GM12878 (cell line): ENCODE measurements at regions not wholly inside any gene's neighbourhood (a gene's known extent, or its start where the extent isn't known, plus 50 kb on each side); places are given as distances from the start of the nearest gene placed in this dataset.

Experiments used
- ATAC-seq: fragments of 200-7000 bp; cut with Tn5 transposase; 3 replicates; pipeline ENCODE4 v1.9.1; 2020; ENCODE audit warnings: mild to moderate bottlenecking, moderate library complexity
- BruUV-seq: library from RNA; stranded (reverse); fragments of 400-500 nt; replicated peaks from 2 replicates; lab custom pipeline; 2021; lab: Mats Ljungman, UMichigan
- CTCF ChIA-PET: fragments of 300-600 bp; sonication (Branson Sonifier 250); formaldehyde crosslinking; extraction: SDS; loops from one replicate; lab custom pipeline; 2021; ENCODE audit warnings: inconsistent platforms; lab: Yijun Ruan, JAX
- POLR2A ChIA-PET: fragments of 350-600 bp; formaldehyde crosslinking; extraction: SDS; loops from one replicate; lab custom pipeline; 2021; ENCODE audit warnings: inconsistent platforms; lab: Charles Lee
- RAD21 ChIA-PET: fragments of 300-600 bp; sonication (Branson Sonifier 250); formaldehyde crosslinking; loops from one replicate; lab custom pipeline; 2023; ENCODE audit warnings: antibody characterized with exemption; ENCODE audit not compliant: unreplicated experiment; lab: Charles Lee
- SMC1A ChIA-PET: fragments of 300-600 bp; sonication (Branson Sonifier 250); formaldehyde crosslinking; loops from one replicate; lab custom pipeline; 2023; ENCODE audit not compliant: unreplicated experiment, uncharacterized antibody; lab: Charles Lee
- DNase-seq: peaks from one replicate; pipeline ENCODE4 v3.0.0-alpha.2; 2011; ENCODE audit warnings: low read depth, low spot score
- FAIRE-seq: peaks from 3 replicates; lab custom pipeline; 2011; peaks lifted over from hg19 to GRCh38; lab: Jason Lieb, UNC
- H2AFZ ChIP-seq: 2 replicates; pipeline ENCODE4 v1.6.0; 2011; ENCODE audit warnings: low read depth, low read length, control low read depth; ENCODE audit not compliant: control insufficient read depth
- H3K27ac ChIP-seq: 2 replicates; pipeline ENCODE4 v1.5.1; 2011; ENCODE audit warnings: control low read depth; ENCODE audit not compliant: control insufficient read depth, insufficient read depth
- H3K27me3 ChIP-seq, 2 experiments: replicated peaks in 1 of 2; 2 replicates each; pipeline versions ENCODE4 v1.6.0 to v1.6.1; 2011; ENCODE audit warnings: low read length in 1 of 2; ENCODE audit not compliant: control insufficient read depth in 2 of 2, insufficient read depth in 2 of 2
- H3K36me3 ChIP-seq, 2 experiments: 2 replicates each; pipeline ENCODE4 v1.5.1; 2011; ENCODE audit warnings: low read length in 1 of 2; ENCODE audit not compliant: control insufficient read depth in 2 of 2, insufficient read depth in 2 of 2
- H3K4me1 ChIP-seq: 2 replicates; pipeline ENCODE4 v1.6.1; 2011; ENCODE audit warnings: mild to moderate bottlenecking, low read length, moderate library complexity, mixed read lengths; ENCODE audit not compliant: control insufficient read depth, insufficient read depth
- H3K4me2 ChIP-seq: 2 replicates; pipeline ENCODE4 v1.6.0; 2011; ENCODE audit warnings: control low read depth; ENCODE audit not compliant: control insufficient read depth, insufficient read depth
- H3K4me3 ChIP-seq: fragments of 200-600 bp; sonication (generic); 2 replicates; pipeline ENCODE4 v1.5.1; 2016
- H3K79me2 ChIP-seq: 2 replicates; pipeline ENCODE4 v1.6.0; 2011; ENCODE audit warnings: low read length; ENCODE audit not compliant: control insufficient read depth, insufficient read depth
- H3K9ac ChIP-seq: 2 replicates; pipeline ENCODE4 v1.8.0; 2011; ENCODE audit warnings: low read length, control low read depth, mixed read lengths; ENCODE audit not compliant: control insufficient read depth, insufficient read depth
- H3K9me3 ChIP-seq: replicated peaks from 3 replicates; pipeline ENCODE4 v1.5.1; 2011; ENCODE audit warnings: mild to moderate bottlenecking, low read length; ENCODE audit not compliant: control insufficient read depth, insufficient read depth
- H4K20me1 ChIP-seq: 2 replicates; pipeline ENCODE4 v1.6.0; 2011; ENCODE audit not compliant: control insufficient read depth, insufficient read depth
- ASH2L ChIP-seq: fragments of 300-600, 200-600 bp; sonication (generic); IDR thresholded peaks from 2 replicates; pipeline ENCODE4 v1.6.1; 2017; ENCODE audit warnings: low read depth, mild to moderate bottlenecking, borderline replicate concordance
- ETV6 ChIP-seq, 2 experiments: fragments of 450-650 bp in 1 of 2; IDR thresholded peaks in 1 of 2; conservative IDR thresholded peaks in 1 of 2; 2 replicates each; pipeline ENCODE4 v1.6.1; 2014; ENCODE audit warnings: antibody characterized with exemption in 1 of 2, borderline replicate concordance in 1 of 2, low read depth in 1 of 2, mild to moderate bottlenecking in 1 of 2, moderate library complexity in 1 of 2
- JUND ChIP-seq: IDR thresholded peaks from 2 replicates; pipeline ENCODE4 v1.6.1; 2012; ENCODE audit warnings: low read depth, mild to moderate bottlenecking, low read length, improper control_type of control experiment, moderate library complexity
- MEF2B ChIP-seq: fragments of 450-650 bp; IDR thresholded peaks from 2 replicates; pipeline ENCODE4 v1.6.1; 2018; ENCODE audit warnings: mild to moderate bottlenecking, moderate library complexity; ENCODE audit not compliant: partially characterized antibody, poor library complexity, severe bottlenecking
- NBN ChIP-seq: fragments of 450-650 bp; IDR thresholded peaks from 2 replicates; pipeline ENCODE4 v1.6.1; 2016
- NRF1 ChIP-seq: conservative IDR thresholded peaks from 2 replicates; pipeline ENCODE4 v1.6.1; 2011; ENCODE audit warnings: mild to moderate bottlenecking, low read depth, low read length, improper control_type of control experiment
- TAF1 ChIP-seq: IDR thresholded peaks from 2 replicates; pipeline ENCODE4 v1.6.1; 2011; ENCODE audit warnings: mild to moderate bottlenecking, low read depth, low read length, borderline replicate concordance
- ZNF274 ChIP-seq: IDR thresholded peaks from one replicate; pipeline ENCODE4 v1.8.0; 2011; ENCODE audit not compliant: insufficient read length, insufficient read depth
- ZNF622 ChIP-seq: fragments of 450-650 bp; IDR thresholded peaks from 2 replicates; pipeline ENCODE4 v1.6.1; 2017; ENCODE audit warnings: mild to moderate bottlenecking, inconsistent platforms
- ZSCAN29 ChIP-seq: fragments of 450-650 bp; IDR thresholded peaks from 2 replicates; pipeline ENCODE4 v1.6.1; 2017; ENCODE audit warnings: mild to moderate bottlenecking, moderate library complexity
- WGBS: methylation state at CpG from one replicate; pipeline ENCODE4 v1.1.6; 2016; ENCODE audit warnings: low lambda C conversion rate; ENCODE audit not compliant: insufficient replicate concordance, insufficient coverage; ENCODE audit errors: missing lambda C conversion rate; 5-methylcytosine and 5-hydroxymethylcytosine counted together
- in situ Hi-C: fragments of 300-500 bp; cut with MboI; formaldehyde crosslinking; loops from 9 replicates; pipeline ENCODE4 v1.14.3; 2018; ENCODE audit warnings: mixed read lengths
- intact Hi-C: fragments of 100-400 bp; cut with micrococcal nuclease; formaldehyde crosslinking; loops from one replicate; pipeline ENCODE4 v1.14.2; 2022; ENCODE audit not compliant: unreplicated experiment
- TF ChIP-seq, protein P1 (sequence below): fragments of 150-350 bp; IDR thresholded peaks from 2 replicates; pipeline ENCODE4 v1.6.1; 2016; ENCODE audit warnings: low read depth, low read length
- TF ChIP-seq, protein P2 (sequence below): IDR thresholded peaks from 2 replicates; pipeline ENCODE4 v1.6.1; 2011; ENCODE audit warnings: low read depth, low read length, improper control_type of control experiment, borderline replicate concordance
- TF ChIP-seq, protein P3 (sequence below): IDR thresholded peaks from 2 replicates; pipeline ENCODE4 v1.6.1; 2012; ENCODE audit warnings: low read depth, low read length, improper control_type of control experiment
- TF ChIP-seq, protein P4 (sequence below): IDR thresholded peaks from 2 replicates; pipeline ENCODE4 v1.6.1; 2012; ENCODE audit warnings: improper control_type of control experiment, low read depth, low read length; ENCODE audit not compliant: insufficient replicate concordance

DNA sequence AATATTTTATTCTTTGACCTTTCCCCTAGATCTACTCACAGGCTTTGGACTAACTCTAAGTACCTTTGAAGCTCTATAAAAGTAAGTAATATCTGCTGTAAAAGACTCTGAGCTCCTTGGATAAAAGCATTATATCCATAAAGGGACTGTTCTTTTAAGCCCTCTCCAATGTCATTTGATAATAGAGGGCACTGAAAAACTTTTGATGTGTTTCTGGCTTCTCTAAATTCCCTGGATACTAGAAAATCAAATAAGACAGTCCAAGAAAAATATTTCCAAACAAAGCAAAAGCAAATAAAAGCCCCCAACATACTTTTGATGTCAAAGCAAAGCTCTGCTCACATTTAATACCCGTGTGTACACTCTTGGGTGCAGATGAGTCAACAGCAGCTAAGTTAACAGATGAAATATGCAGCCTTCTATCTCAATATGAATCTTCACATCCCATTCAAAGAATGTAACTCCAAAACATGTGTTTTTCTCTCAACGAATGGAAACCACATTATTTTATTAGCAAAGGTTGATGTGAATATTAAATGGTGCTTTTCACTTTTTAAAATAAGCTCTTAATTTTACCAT is 230.3 kb downstream of the CENPF start:
- DNase-seq: no peak
- no peaks in the 10 kb centered on the region for H3K79me2 ChIP-seq
- in situ Hi-C loops (no loop called here), intact Hi-C loops (no loop called here)
- no peaks in the 10 kb centered on the region; the same call in 2 of the 3 replicates for H3K9me3 ChIP-seq
- H3K9ac ChIP-seq: no peak overlapping the region
- ChIA-PET SMC1A (interaction anchor here (1.1 kb wide), 1 partner anchor 21 kb away, joined by 3 read pairs; no protein-coding TSS in a partner anchor), POLR2A (no interaction called here), CTCF (interaction anchor here (1.0 kb wide), 1 partner anchor 9 kb away, joined by 3 read pairs; no protein-coding TSS in a partner anchor), RAD21 (no interaction called here)
- H3K27me3 ChIP-seq: no peaks in the 10 kb centered on the region
- no peaks in the 10 kb centered on the region for H3K36me3 ChIP-seq
- H4K20me1 ChIP-seq: no peaks in the 10 kb centered on the region
- H3K4me3 ChIP-seq: no peak overlapping the region
- FAIRE-seq: no peak
- ATAC-seq: no peak
- H2AFZ ChIP-seq: no peak overlapping the region
- 0% methylated on average over 2 of the region's 2 CpGs for WGBS
- no peaks in the 10 kb centered on the region for H3K4me1 ChIP-seq
- no peak overlapping the region for H3K27ac ChIP-seq
- no peak overlapping the region for H3K4me2 ChIP-seq
- BruUV-seq: no TSS peak
- TF ChIP-seq, protein P1, sequence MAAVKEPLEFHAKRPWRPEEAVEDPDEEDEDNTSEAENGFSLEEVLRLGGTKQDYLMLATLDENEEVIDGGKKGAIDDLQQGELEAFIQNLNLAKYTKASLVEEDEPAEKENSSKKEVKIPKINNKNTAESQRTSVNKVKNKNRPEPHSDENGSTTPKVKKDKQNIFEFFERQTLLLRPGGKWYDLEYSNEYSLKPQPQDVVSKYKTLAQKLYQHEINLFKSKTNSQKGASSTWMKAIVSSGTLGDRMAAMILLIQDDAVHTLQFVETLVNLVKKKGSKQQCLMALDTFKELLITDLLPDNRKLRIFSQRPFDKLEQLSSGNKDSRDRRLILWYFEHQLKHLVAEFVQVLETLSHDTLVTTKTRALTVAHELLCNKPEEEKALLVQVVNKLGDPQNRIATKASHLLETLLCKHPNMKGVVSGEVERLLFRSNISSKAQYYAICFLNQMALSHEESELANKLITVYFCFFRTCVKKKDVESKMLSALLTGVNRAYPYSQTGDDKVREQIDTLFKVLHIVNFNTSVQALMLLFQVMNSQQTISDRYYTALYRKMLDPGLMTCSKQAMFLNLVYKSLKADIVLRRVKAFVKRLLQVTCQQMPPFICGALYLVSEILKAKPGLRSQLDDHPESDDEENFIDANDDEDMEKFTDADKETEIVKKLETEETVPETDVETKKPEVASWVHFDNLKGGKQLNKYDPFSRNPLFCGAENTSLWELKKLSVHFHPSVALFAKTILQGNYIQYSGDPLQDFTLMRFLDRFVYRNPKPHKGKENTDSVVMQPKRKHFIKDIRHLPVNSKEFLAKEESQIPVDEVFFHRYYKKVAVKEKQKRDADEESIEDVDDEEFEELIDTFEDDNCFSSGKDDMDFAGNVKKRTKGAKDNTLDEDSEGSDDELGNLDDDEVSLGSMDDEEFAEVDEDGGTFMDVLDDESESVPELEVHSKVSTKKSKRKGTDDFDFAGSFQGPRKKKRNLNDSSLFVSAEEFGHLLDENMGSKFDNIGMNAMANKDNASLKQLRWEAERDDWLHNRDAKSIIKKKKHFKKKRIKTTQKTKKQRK: no peak
- TF ChIP-seq, protein P2, sequence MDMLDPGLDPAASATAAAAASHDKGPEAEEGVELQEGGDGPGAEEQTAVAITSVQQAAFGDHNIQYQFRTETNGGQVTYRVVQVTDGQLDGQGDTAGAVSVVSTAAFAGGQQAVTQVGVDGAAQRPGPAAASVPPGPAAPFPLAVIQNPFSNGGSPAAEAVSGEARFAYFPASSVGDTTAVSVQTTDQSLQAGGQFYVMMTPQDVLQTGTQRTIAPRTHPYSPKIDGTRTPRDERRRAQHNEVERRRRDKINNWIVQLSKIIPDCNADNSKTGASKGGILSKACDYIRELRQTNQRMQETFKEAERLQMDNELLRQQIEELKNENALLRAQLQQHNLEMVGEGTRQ: no peak
- TF ChIP-seq JUND: no peak
- no peak for TF ChIP-seq MEF2B
- no peak for TF ChIP-seq NRF1
- TF ChIP-seq, protein P3, sequence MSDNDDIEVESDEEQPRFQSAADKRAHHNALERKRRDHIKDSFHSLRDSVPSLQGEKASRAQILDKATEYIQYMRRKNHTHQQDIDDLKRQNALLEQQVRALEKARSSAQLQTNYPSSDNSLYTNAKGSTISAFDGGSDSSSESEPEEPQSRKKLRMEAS: no peak
- no peak for TF ChIP-seq TAF1
- TF ChIP-seq ZNF622: no peak
- TF ChIP-seq ZNF274: no peak
- TF ChIP-seq ZSCAN29: no peak
- TF ChIP-seq NBN: no peak
- TF ChIP-seq, protein P4, sequence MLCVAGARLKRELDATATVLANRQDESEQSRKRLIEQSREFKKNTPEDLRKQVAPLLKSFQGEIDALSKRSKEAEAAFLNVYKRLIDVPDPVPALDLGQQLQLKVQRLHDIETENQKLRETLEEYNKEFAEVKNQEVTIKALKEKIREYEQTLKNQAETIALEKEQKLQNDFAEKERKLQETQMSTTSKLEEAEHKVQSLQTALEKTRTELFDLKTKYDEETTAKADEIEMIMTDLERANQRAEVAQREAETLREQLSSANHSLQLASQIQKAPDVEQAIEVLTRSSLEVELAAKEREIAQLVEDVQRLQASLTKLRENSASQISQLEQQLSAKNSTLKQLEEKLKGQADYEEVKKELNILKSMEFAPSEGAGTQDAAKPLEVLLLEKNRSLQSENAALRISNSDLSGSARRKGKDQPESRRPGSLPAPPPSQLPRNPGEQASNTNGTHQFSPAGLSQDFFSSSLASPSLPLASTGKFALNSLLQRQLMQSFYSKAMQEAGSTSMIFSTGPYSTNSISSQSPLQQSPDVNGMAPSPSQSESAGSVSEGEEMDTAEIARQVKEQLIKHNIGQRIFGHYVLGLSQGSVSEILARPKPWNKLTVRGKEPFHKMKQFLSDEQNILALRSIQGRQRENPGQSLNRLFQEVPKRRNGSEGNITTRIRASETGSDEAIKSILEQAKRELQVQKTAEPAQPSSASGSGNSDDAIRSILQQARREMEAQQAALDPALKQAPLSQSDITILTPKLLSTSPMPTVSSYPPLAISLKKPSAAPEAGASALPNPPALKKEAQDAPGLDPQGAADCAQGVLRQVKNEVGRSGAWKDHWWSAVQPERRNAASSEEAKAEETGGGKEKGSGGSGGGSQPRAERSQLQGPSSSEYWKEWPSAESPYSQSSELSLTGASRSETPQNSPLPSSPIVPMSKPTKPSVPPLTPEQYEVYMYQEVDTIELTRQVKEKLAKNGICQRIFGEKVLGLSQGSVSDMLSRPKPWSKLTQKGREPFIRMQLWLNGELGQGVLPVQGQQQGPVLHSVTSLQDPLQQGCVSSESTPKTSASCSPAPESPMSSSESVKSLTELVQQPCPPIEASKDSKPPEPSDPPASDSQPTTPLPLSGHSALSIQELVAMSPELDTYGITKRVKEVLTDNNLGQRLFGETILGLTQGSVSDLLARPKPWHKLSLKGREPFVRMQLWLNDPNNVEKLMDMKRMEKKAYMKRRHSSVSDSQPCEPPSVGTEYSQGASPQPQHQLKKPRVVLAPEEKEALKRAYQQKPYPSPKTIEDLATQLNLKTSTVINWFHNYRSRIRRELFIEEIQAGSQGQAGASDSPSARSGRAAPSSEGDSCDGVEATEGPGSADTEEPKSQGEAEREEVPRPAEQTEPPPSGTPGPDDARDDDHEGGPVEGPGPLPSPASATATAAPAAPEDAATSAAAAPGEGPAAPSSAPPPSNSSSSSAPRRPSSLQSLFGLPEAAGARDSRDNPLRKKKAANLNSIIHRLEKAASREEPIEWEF: no peak
- no peak for TF ChIP-seq ASH2L
- no peak for TF ChIP-seq ETV6 (conservative IDR thresholded peaks at IDR 0.05 in 1 of 2, IDR thresholded peaks at IDR 0.05 in 1 of 2; ENCODE audit: borderline replicate concordance in 1 of 2, low read depth in 1 of 2)
